Glutamatergic neuron (in vitro differentiated cells): ENCODE measurements at regions not wholly inside any gene's neighbourhood (a gene's known extent, or its start where the extent isn't known, plus 50 kb on each side); places are given as distances from the start of the nearest gene placed in this dataset.
"Not testable (repeated sequence)": the region's sequence is repeated elsewhere in the genome, so short reads cannot be mapped to it uniquely, and the experiment has no call there.

Source experiments
- DNase-seq: peaks from one replicate; pipeline ENCODE4 v3.0.0; 2022
- H3K27ac Mint-ChIP-seq: one replicate; pipeline ENCODE4 v1.8.0; 2020; ENCODE audit warnings: mild to moderate bottlenecking, mixed read lengths, inconsistent platforms; ENCODE audit not compliant: unreplicated experiment
- H3K27me3 Mint-ChIP-seq: one replicate; pipeline ENCODE4 v1.8.0; 2020; ENCODE audit warnings: mild to moderate bottlenecking, moderate library complexity, mixed read lengths, inconsistent platforms; ENCODE audit not compliant: unreplicated experiment
- H3K36me3 Mint-ChIP-seq: one replicate; pipeline ENCODE4 v1.8.0; 2020; ENCODE audit warnings: mild to moderate bottlenecking, mixed read lengths, inconsistent platforms; ENCODE audit not compliant: unreplicated experiment
- H3K4me1 Mint-ChIP-seq: one replicate; pipeline ENCODE4 v1.8.0; 2020; ENCODE audit warnings: mild to moderate bottlenecking, low read depth, mixed read lengths, inconsistent platforms; ENCODE audit not compliant: unreplicated experiment
- H3K4me3 Mint-ChIP-seq: one replicate; pipeline ENCODE4 v1.8.0; 2020; ENCODE audit warnings: mild to moderate bottlenecking, mixed read lengths, inconsistent platforms; ENCODE audit not compliant: unreplicated experiment
- H3K9me3 Mint-ChIP-seq: one replicate; pipeline ENCODE4 v1.8.0; 2020; ENCODE audit warnings: mild to moderate bottlenecking, moderate library complexity, mixed read lengths, inconsistent platforms; ENCODE audit not compliant: unreplicated experiment
- TF ChIP-seq, protein P1 (sequence below): fragments of 200-600 bp; sonication (generic); IDR thresholded peaks from one replicate; pipeline ENCODE4 v1.5.0; 2021; ENCODE audit not compliant: partially characterized antibody, unreplicated experiment

DNA sequence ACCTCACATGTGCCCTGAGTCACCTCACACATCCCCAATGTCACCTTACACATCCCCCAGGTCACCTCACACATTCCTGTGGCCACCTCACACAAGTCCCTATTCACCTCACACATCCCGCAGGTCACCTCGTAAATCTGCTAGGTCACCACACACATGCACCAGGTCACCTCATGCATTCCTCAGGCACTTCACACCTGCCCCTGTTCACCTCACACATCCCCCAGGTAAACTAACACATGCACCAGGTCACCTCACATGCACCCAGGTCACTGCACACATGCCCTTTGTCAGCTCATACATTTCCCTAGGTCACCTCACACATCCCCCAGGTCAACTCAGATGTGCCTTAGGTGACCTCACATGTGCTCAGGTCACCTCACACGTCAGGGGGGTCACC, 639.8 kb downstream of the TMEM121 start:
- Mint-ChIP-seq H3K27ac (no peak overlapping the region), H3K36me3 (peaks cover 18% of the 10 kb centered on the region), H3K9me3 (peaks cover 25% of the 10 kb centered on the region), H3K4me1 (no peaks in the 10 kb centered on the region), H3K4me3 (no peak overlapping the region), H3K27me3 (peaks cover 5% of the 10 kb centered on the region)
- TF ChIP-seq, protein P1, sequence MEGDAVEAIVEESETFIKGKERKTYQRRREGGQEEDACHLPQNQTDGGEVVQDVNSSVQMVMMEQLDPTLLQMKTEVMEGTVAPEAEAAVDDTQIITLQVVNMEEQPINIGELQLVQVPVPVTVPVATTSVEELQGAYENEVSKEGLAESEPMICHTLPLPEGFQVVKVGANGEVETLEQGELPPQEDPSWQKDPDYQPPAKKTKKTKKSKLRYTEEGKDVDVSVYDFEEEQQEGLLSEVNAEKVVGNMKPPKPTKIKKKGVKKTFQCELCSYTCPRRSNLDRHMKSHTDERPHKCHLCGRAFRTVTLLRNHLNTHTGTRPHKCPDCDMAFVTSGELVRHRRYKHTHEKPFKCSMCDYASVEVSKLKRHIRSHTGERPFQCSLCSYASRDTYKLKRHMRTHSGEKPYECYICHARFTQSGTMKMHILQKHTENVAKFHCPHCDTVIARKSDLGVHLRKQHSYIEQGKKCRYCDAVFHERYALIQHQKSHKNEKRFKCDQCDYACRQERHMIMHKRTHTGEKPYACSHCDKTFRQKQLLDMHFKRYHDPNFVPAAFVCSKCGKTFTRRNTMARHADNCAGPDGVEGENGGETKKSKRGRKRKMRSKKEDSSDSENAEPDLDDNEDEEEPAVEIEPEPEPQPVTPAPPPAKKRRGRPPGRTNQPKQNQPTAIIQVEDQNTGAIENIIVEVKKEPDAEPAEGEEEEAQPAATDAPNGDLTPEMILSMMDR, result no peak
- DNase-seq, result no peak

GRCh38 chr14:106166650-106167204, 640.3 kb downstream of the TMEM121 start:
- H3K9me3 Mint-ChIP-seq, result peaks cover 25% of the 10 kb centered on the region
- no peak overlapping the region for H3K4me3 Mint-ChIP-seq
- DNase-seq, result no peak
- peaks cover 18% of the 10 kb centered on the region for H3K36me3 Mint-ChIP-seq
- H3K4me1 Mint-ChIP-seq, result no peaks in the 10 kb centered on the region
- TF ChIP-seq, protein P1, result no peak
- peaks cover 5% of the 10 kb centered on the region for H3K27me3 Mint-ChIP-seq
- H3K27ac Mint-ChIP-seq, result no peak overlapping the region

GRCh38 chr14:106170163-106170658, 643.8 kb downstream of the TMEM121 start:
- not testable (repeated sequence) for DNase-seq, H3K4me3 Mint-ChIP-seq, H3K4me1 Mint-ChIP-seq, H3K27me3 Mint-ChIP-seq, H3K27ac Mint-ChIP-seq
- TF ChIP-seq, protein P1, result peak; percentile 13
- Mint-ChIP-seq H3K36me3 (peaks cover 18% of the 10 kb centered on the region), H3K9me3 (peaks cover 22% of the 10 kb centered on the region)

DNA sequence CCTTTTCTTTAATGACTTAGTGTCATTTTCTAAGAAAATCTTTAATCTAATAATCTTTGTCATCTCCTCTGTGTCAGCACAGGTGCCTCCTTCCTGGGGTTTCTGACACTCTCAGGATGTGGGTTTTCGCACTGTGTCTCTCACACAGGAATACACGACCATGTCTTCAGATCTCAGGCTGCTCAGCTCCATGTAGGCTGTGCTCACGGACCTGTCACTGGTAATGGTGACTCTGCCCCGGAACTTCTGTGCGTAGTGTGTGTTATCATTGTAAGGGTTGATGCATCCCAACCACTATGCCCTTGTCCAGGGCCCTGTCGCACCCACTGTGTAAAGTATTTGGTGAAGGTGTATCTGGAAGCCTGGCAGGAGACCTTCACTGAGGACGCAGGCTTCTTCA, 647.8 kb downstream of the TMEM121 start:
- Mint-ChIP-seq H3K4me3 (no peak overlapping the region), H3K4me1 (no peaks in the 10 kb centered on the region), H3K36me3 (peaks cover 8% of the 10 kb centered on the region), H3K27me3 (no peaks in the 10 kb centered on the region), H3K27ac (no peak overlapping the region), H3K9me3 (peaks cover 13% of the 10 kb centered on the region)
- TF ChIP-seq, protein P1, result no peak
- no peak for DNase-seq

- not testable (repeated sequence) for H3K9me3 Mint-ChIP-seq, H3K4me1 Mint-ChIP-seq, H3K27me3 Mint-ChIP-seq, H3K4me3 Mint-ChIP-seq, H3K36me3 Mint-ChIP-seq, H3K27ac Mint-ChIP-seq, DNase-seq
Measured at GRCh38 chr14:106177266-106178246, 651.2 kb downstream of the TMEM121 start.
